Transverse colon (tissue), 3 donors: ENCODE measurements at regions not wholly inside any gene's neighbourhood (a gene's known extent, or its start where the extent isn't known, plus 50 kb on each side); places are given as distances from the start of the nearest gene placed in this dataset.

Source experiments
- EP300 ChIP-seq: sonication (generic); formaldehyde crosslinking; IDR thresholded peaks from one replicate; pipeline ENCODE4 v1.6.1; 2017; ENCODE audit warnings: antibody characterized with exemption, low read depth
- POLR2A ChIP-seq: fragments of 450-650 bp; IDR thresholded peaks from one replicate; pipeline ENCODE4 v1.6.1; 2016; ENCODE audit warnings: antibody characterized with exemption, mild to moderate bottlenecking, moderate library complexity
- TF ChIP-seq, protein P1 (sequence below), 5 experiments: fragments of 200-600 bp in 3 of 5; fragments of 450-650 bp in 2 of 5; sonication (generic) in 3 of 5; IDR thresholded peaks; 1 replicate in 2 of 5; 2 replicates in 3 of 5; pipeline ENCODE4 v1.5.1; 2016 to 2017; ENCODE audit warnings: antibody characterized with exemption in 5 of 5, inconsistent platforms in 3 of 5, mild to moderate bottlenecking in 2 of 5, moderate library complexity in 1 of 5

DNA sequence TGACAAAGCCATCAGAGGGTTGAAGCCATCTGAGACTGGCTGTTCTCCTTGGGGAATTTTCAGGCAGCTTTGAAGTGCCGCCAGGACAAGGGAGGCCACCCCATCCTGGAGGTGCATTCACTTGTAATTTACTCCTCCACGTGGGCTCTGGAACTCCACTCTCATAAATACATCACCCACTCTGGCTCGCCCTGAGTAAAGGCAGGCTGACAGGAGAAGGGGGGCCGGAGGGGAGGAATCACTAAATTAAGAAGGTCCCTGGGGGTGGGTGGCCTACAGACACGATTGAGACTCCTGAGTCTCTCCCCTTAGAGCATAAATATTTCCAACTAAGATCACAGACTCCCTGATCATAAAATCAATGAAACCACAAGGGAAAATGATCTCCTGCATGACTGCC lies 56.3 kb upstream of the HNF1B start:
- TF ChIP-seq, protein P1, sequence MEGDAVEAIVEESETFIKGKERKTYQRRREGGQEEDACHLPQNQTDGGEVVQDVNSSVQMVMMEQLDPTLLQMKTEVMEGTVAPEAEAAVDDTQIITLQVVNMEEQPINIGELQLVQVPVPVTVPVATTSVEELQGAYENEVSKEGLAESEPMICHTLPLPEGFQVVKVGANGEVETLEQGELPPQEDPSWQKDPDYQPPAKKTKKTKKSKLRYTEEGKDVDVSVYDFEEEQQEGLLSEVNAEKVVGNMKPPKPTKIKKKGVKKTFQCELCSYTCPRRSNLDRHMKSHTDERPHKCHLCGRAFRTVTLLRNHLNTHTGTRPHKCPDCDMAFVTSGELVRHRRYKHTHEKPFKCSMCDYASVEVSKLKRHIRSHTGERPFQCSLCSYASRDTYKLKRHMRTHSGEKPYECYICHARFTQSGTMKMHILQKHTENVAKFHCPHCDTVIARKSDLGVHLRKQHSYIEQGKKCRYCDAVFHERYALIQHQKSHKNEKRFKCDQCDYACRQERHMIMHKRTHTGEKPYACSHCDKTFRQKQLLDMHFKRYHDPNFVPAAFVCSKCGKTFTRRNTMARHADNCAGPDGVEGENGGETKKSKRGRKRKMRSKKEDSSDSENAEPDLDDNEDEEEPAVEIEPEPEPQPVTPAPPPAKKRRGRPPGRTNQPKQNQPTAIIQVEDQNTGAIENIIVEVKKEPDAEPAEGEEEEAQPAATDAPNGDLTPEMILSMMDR (IDR thresholded peaks at IDR 0.05), result no peak
- TF ChIP-seq POLR2A, result no peak
- no peak for TF ChIP-seq EP300
